HG03097 (cell line): ENCODE measurements at regions not wholly inside any gene's neighbourhood (a gene's known extent, or its start where the extent isn't known, plus 50 kb on each side); places are given as distances from the start of the nearest gene placed in this dataset.

Experiments
- ATAC-seq: cut with Tn5 transposase; IDR thresholded peaks from one replicate; pipeline ENCODE4 v1.9.1; 2021; ENCODE audit not compliant: unreplicated experiment, low FRiP score

GRCh38 chr7:118664498-118664897 is 440.0 kb downstream of the ANKRD7 start:
- ATAC-seq = no peak

DNA sequence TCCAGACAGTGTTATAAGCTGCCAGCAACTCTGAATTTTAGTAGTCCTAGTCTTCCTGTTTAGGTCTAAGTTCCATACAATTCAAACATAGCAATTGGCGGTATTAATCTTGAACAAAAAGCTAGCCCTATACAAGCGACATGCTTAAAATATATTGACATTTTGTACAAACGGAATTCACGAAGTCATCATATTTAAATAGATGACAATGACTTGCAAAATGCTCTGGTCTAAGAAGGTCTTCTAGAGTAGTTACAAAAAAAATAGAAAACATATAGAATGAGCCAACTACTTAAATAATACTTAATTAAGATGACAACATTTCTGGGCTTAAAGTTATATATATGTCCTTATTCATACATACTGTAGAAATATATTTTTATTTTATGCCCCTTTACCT is 446.6 kb downstream of the ANKRD7 start:
- no peak for ATAC-seq

DNA sequence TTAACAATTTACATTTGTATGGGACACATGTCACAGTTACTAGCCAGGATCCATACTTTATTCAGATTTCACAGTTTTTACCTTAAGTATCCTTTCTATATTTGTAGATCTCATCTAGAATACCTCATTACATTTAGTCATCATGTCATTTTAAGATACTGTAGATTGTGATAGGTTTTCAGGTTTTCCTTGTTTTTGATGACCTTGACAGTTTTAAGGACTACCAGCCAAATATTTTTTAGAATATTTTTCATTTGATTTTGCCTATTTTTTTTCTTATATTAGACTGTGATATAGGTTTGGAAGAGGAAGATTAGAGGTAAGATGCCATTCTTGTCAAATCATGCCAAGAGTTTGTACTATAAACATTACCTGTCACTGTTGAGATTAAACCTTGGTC is 460.3 kb downstream of the ANKRD7 start:
- ATAC-seq = no peak

DNA sequence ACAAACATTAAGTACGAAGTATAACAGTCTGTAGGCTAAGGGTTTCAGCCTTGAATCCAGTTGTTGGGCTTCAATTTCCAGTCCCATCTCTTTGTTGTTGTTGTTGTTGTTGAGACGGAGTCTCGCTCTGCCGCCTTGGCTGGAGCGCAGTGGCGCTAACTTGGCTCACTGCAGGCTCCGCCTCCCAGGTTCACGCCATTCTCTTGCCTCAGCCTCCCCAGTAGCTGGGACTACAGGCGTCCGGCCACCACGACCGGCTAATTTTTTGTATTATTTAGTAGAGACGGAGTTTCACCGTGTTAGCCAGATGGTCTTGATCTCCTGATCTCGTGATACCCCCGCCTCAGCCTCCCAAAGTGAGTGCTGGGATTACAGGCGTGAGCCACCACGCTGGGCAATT is 464.9 kb downstream of the ANKRD7 start:
- no peak for ATAC-seq

GRCh38 chr7:118696879-118697278 is 472.4 kb downstream of the ANKRD7 start:
- no peak for ATAC-seq

- ATAC-seq = no peak
Measured at GRCh38 chr7:118699222-118699621, 474.7 kb downstream of the ANKRD7 start.

DNA sequence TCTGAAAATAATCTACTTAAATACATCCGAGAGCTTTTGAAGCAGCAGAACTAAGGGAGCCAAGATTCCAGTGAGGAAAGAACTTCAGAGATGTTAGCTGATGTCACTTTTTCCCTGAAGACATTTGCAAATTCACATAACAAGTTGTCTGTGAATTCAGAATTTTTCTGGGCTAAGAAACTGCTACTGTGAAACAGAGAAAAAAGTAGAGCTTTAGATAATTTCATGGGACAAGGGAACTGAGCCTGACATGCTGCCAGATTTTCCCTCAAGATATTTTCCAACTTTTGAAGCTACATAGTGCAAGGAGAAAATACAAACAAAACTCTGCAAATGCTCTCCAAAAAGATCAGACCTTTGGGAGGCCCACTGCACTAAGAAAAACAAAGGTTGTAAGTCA is 484.2 kb downstream of the ANKRD7 start:
- ATAC-seq = no peak

DNA sequence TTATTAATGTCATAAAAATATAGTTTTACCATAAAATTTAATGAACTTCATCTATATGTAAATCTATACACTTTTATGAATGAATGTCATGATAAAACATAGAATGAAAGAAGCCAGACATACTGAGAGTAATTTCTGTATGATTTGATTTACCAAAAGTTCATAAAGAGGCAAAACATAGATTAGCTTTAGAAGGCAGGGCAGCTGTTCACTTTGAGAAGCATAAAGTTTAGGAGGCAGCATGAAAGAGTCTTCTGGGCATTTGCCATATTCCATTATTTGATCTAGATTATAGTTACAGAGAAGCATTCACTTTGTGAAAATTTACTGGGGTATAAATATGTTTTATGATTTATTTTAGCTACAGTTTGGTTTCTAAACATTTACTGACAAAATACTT is 487.2 kb downstream of the ANKRD7 start:
- no peak for ATAC-seq

DNA sequence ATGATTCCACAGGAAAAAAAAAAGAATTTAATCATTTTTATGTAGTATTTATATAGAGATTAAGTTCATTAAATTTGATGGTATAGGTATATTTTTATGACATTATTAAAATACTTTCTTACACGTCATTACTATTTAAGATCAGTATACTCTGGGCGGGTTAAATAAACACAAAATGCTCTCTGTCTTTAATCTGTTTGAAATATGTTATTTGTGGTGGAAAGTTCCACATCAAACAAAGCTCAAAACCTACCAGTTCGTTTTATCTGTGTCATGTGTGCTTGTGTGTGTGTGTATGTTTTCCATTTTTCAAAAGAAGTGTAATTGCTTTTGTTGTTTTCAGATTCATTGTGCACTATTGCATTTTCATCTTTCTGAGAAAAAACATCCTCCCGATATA is 488.5 kb downstream of the ANKRD7 start:
- no peak for ATAC-seq

GRCh38 chr7:118720632-118721031 is 496.1 kb downstream of the ANKRD7 start:
- ATAC-seq = no peak

- ATAC-seq = no peak
Measured at GRCh38 chr7:118731854-118732253, 507.4 kb downstream of the ANKRD7 start.

DNA sequence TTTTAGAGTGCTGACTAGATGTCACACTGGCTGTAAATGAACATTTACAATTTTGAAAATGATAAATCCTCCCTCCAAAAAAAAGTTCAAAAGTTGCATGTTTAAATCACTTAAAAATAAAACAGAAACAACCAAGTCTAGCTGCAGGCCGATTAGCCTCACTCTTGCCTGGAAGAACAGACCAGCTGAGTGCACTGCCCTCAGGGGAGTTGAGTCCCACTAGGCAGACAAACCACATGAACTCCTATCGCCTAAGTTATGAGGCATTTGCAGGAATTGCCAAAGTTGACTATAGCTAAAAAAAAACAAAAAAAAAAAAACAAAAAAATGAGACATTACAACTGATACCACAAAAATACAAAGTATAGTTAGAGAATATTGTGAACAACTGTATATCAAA is 510.0 kb downstream of the ANKRD7 start:
- ATAC-seq = no peak

DNA sequence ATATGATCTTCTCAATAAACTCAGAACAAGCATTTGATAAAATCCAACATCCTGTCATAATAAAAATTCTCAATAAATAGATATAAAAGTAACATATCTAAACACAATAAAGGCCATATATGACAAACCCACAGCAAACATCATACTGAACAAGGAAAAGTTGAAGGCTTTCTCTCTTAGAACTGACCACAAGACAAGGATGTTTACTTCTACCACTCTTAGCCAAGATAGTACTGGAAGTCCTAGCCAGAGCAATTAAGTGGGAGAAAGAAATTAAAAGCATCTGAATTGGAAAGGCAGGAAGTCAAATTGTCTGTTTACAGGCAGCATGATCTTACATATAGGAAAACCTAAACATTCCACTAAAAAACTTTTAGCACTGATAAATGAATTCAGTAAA is 510.9 kb downstream of the ANKRD7 start:
- ATAC-seq = no peak

DNA sequence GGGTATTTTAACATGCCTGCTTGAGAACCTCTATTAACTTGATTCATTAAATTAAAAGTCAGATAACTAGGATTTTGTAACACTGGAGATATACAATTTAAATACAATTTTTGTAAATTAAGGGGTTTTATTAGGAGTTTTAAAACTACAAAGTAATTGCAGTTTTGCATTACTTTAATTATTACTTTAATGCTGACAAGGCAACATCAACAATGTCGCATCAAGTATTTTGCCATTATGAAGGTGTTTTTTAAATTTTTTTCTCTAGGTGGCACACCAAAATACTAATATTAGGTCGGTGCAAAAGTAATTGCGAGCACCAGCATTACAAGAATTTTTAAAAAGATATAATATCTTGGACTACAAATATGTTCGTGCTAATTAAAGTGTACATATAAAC is 513.4 kb downstream of the ANKRD7 start:
- ATAC-seq = no peak

DNA sequence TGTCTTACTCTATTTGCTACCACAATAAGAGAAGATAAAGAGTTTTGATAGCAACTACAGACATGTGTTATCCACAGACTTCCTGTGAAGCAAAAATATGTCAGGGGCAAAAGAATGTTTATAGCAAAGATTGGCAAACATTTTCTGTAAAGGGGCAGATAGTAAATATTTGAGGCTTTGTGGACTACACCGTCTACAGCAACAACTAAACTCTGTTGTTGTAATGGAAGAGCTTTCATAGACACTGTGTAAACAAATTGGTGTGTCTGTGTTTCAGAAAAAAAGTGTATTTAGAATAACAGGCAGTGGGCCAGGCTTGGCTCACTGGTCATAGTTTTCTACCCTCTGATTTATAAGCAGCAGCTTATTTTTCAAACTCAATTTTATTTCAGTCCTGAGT is 521.4 kb downstream of the ANKRD7 start:
- ATAC-seq = no peak

GRCh38 chr7:118747473-118747872 is 523.0 kb downstream of the ANKRD7 start:
- ATAC-seq = no peak

- no peak for ATAC-seq
Measured at GRCh38 chr7:118753479-118753878, 529.0 kb downstream of the ANKRD7 start.

- ATAC-seq = no peak
Measured at GRCh38 chr7:118754608-118755007, 530.1 kb downstream of the ANKRD7 start.

GRCh38 chr7:118755067-118755625 is 530.6 kb downstream of the ANKRD7 start:
- ATAC-seq = no peak

DNA sequence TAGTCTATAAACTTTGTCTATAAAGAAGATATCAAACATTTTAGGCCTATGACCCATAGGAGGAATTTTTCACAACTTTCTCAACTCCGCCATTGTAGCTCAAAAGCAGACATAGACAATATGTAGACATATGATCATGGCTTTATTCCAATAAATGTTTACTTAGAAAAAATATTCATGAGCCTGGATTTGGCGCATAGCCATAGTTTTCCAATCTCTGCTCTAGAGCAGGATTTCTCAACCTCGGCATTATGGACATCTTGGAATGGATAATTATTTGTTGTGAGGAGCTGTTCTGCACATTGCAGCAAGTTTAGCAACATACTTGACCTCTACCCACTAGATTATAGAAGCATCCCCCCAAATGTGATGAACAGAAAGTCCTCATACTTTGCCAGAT is 532.6 kb downstream of the ANKRD7 start:
- ATAC-seq = no peak

DNA sequence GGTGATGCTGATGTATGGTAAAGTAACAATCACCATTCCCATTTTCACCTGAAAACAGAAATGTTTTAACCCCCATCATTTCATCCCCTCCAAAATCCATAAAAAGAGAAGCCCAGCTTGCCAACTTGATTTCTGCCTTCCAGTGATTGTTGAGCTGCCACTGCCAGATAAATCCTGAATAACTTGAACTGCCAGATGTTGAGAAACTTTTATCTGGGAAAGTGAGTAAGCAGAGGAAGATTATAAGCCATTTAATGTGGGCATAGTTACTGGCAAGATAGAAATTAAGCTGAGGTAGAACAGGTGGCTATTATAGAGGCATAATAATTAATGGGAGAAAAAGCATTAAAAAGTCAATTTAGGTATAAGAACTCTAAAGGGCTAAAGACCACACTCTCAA is 534.1 kb downstream of the ANKRD7 start:
- no peak for ATAC-seq

DNA sequence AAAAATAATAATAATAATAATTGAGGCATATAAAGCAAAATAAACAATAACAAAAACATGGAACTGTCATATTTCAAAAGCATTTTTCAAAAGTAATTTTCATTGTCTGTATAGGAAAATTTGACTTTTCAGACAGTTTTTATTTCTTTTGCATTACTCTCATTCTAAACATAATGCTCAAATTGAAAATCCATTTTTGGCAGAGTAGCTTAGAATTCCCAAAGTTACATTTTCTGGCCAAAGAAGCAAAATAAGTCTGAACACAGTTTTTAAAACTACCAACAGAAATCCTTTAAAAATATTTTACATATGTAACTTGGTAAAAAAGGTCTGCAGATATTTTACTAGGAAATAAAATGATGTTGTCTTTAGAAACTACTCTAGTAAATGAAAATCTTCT is 535.4 kb downstream of the ANKRD7 start:
- no peak for ATAC-seq

DNA sequence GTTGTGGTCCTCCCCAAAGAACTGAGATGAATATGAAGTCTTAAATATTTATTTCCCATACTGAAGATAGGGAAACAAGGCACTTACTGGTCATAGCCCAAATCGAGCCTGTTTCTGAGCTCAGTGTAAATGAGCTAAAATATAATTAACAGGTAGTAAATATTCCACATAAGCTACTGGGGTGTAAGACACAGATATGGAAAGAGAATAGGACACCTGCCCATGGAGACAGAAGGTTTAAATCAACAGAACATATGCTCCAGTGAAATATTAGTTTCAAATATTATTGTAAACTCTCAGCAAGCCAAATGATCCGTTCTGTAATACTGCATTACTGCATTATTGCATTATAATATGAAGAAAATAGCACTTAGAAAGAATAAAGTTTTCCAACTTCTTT is 537.9 kb downstream of the ANKRD7 start:
- no peak for ATAC-seq
